Hindlimb muscle (tissue), 1 donor: ENCODE measurements at regions not wholly inside any gene's neighbourhood (a gene's known extent, or its start where the extent isn't known, plus 50 kb on each side); places are given as distances from the start of the nearest gene placed in this dataset.

Experiments used
- DNase-seq: peaks from one replicate; pipeline ENCODE4 v3.0.0-alpha.2; 2013

- DNase-seq, result no peak
These were observed 142.4 kb upstream of the TMC3 start for GRCh38 chr15:81516461-81516860.

- no peak for DNase-seq
These were observed 142.0 kb upstream of the TMC3 start for GRCh38 chr15:81516012-81516411.

GRCh38 chr15:81514725-81515124, 140.7 kb upstream of the TMC3 start:
- no peak for DNase-seq

GRCh38 chr15:81511138-81511537, 137.1 kb upstream of the TMC3 start:
- no peak for DNase-seq

GRCh38 chr15:81507831-81508230, 133.8 kb upstream of the TMC3 start:
- no peak for DNase-seq

- DNase-seq, result no peak
These were observed 132.9 kb upstream of the TMC3 start for GRCh38 chr15:81506936-81507335.

- no peak for DNase-seq
These were observed 132.1 kb upstream of the TMC3 start for GRCh38 chr15:81506071-81506470.

GRCh38 chr15:81504170-81504905, 130.3 kb upstream of the TMC3 start:
- DNase-seq, result no peak

- no peak for DNase-seq
These were observed 128.4 kb upstream of the TMC3 start for GRCh38 chr15:81502439-81502838.

GRCh38 chr15:81500081-81500480, 126.1 kb upstream of the TMC3 start:
- no peak for DNase-seq

- no peak for DNase-seq
These were observed 124.3 kb upstream of the TMC3 start for GRCh38 chr15:81498294-81498693.

- DNase-seq, result no peak
These were observed 123.2 kb upstream of the TMC3 start for GRCh38 chr15:81497238-81497637.

GRCh38 chr15:81495780-81496467, 121.9 kb upstream of the TMC3 start:
- DNase-seq, result no peak

- DNase-seq, result no peak
These were observed 119.1 kb upstream of the TMC3 start for GRCh38 chr15:81492969-81493645.

GRCh38 chr15:81492331-81492968, 118.4 kb upstream of the TMC3 start:
- peak; percentile 71 for DNase-seq

GRCh38 chr15:81491414-81492096, 117.5 kb upstream of the TMC3 start:
- no peak for DNase-seq

- DNase-seq, result no peak
These were observed 111.8 kb upstream of the TMC3 start for GRCh38 chr15:81485806-81486205.

- DNase-seq, result no peak
These were observed 110.3 kb upstream of the TMC3 start for GRCh38 chr15:81484086-81484955.

GRCh38 chr15:81483496-81483895, 109.5 kb upstream of the TMC3 start:
- no peak for DNase-seq

- no peak for DNase-seq
These were observed 107.3 kb upstream of the TMC3 start for GRCh38 chr15:81481346-81481745.

- DNase-seq, result peak; percentile 82
These were observed 106.6 kb upstream of the TMC3 start for GRCh38 chr15:81480645-81481053.

GRCh38 chr15:81478354-81478753, 104.3 kb upstream of the TMC3 start:
- no peak for DNase-seq
